ENCODE measurements at regions not wholly inside any gene's neighbourhood (a gene's known extent, or its start where the extent isn't known, plus 50 kb on each side); places are given as distances from the start of the nearest gene placed in this dataset.

GRCh38 chr2:235162082-235162836 is 210.4 kb downstream of the SH3BP4 start:
- TF ChIP-seq SPI1 (IDR thresholded peaks at IDR 0.05; ENCODE audit: low read depth, low read length) (no peak), POLR2A (IDR thresholded peaks at IDR 0.05; ENCODE audit: low read depth, low read length) (no peak), POLR2AphosphoS5 (IDR thresholded peaks at IDR 0.05; ENCODE audit: low read depth, low read length) (no peak), PAX5 (IDR thresholded peaks at IDR 0.05; ENCODE audit: insufficient read depth, low read length, severe bottlenecking) (no peak), POU2F2 (IDR thresholded peaks at IDR 0.05; ENCODE audit: low read depth, low read length) (no peak), TAF1 (IDR thresholded peaks at IDR 0.05; ENCODE audit: low read depth, low read length) (no peak)
- no peak for DNase-seq (ENCODE audit: insufficient read length, low spot score)
- FAIRE-seq = no peak

GRCh38 chr2:235162837-235163197 is 211.0 kb downstream of the SH3BP4 start:
- TF ChIP-seq POLR2AphosphoS5 (IDR thresholded peaks at IDR 0.05; ENCODE audit: low read depth, low read length) (no peak), PAX5 (IDR thresholded peaks at IDR 0.05; ENCODE audit: insufficient read depth, low read length, severe bottlenecking) (no peak), SPI1 (IDR thresholded peaks at IDR 0.05; ENCODE audit: low read depth, low read length) (no peak), POLR2A (IDR thresholded peaks at IDR 0.05; ENCODE audit: low read depth, low read length) (no peak), TAF1 (IDR thresholded peaks at IDR 0.05; ENCODE audit: low read depth, low read length) (no peak)
- no peak for DNase-seq (ENCODE audit: insufficient read length, low spot score)
- no peak for FAIRE-seq

- DNase-seq (ENCODE audit: insufficient read length, low spot score) (no peak), FAIRE-seq (no peak)
- no peak for TF ChIP-seq TAF1 (IDR thresholded peaks at IDR 0.05; ENCODE audit: low read depth, low read length)
- no peak for TF ChIP-seq PAX5 (IDR thresholded peaks at IDR 0.05; ENCODE audit: insufficient read depth, low read length, severe bottlenecking)
- TF ChIP-seq POU2F2 (IDR thresholded peaks at IDR 0.05; ENCODE audit: low read depth, low read length) = no peak
- TF ChIP-seq SPI1 (IDR thresholded peaks at IDR 0.05; ENCODE audit: low read depth, low read length) = no peak
- no peak for TF ChIP-seq POLR2AphosphoS5 (IDR thresholded peaks at IDR 0.05; ENCODE audit: low read depth, low read length)
- no peak for TF ChIP-seq POLR2A (IDR thresholded peaks at IDR 0.05; ENCODE audit: low read depth, low read length)
Measured at GRCh38 chr2:235165136-235165535, 213.3 kb downstream of the SH3BP4 start.

- DNase-seq (ENCODE audit: insufficient read length, low spot score) (no peak), FAIRE-seq (no peak)
- no peak for TF ChIP-seq TAF1 (IDR thresholded peaks at IDR 0.05; ENCODE audit: low read depth, low read length)
- no peak for TF ChIP-seq SPI1 (IDR thresholded peaks at IDR 0.05; ENCODE audit: low read depth, low read length)
- TF ChIP-seq POLR2AphosphoS5 (IDR thresholded peaks at IDR 0.05; ENCODE audit: low read depth, low read length) = no peak
- TF ChIP-seq PAX5 (IDR thresholded peaks at IDR 0.05; ENCODE audit: insufficient read depth, low read length, severe bottlenecking) = no peak
- TF ChIP-seq POLR2A (IDR thresholded peaks at IDR 0.05; ENCODE audit: low read depth, low read length) = no peak
- no peak for TF ChIP-seq POU2F2 (IDR thresholded peaks at IDR 0.05; ENCODE audit: low read depth, low read length)
Measured at GRCh38 chr2:235165631-235166030, 213.8 kb downstream of the SH3BP4 start.

GRCh38 chr2:235168174-235168979 is 216.6 kb downstream of the SH3BP4 start:
- TF ChIP-seq TAF1 (IDR thresholded peaks at IDR 0.05; ENCODE audit: low read depth, low read length) = no peak
- no peak for TF ChIP-seq POLR2AphosphoS5 (IDR thresholded peaks at IDR 0.05; ENCODE audit: low read depth, low read length)
- no peak for TF ChIP-seq SPI1 (IDR thresholded peaks at IDR 0.05; ENCODE audit: low read depth, low read length)
- no peak for TF ChIP-seq POU2F2 (IDR thresholded peaks at IDR 0.05; ENCODE audit: low read depth, low read length)
- no peak for TF ChIP-seq POLR2A (IDR thresholded peaks at IDR 0.05; ENCODE audit: low read depth, low read length)
- TF ChIP-seq PAX5 (IDR thresholded peaks at IDR 0.05; ENCODE audit: insufficient read depth, low read length, severe bottlenecking) = no peak
- DNase-seq (ENCODE audit: insufficient read length, low spot score) (no peak), FAIRE-seq (no peak)

- DNase-seq (ENCODE audit: insufficient read length, low spot score) (no peak), FAIRE-seq (no peak)
- TF ChIP-seq POLR2AphosphoS5 (IDR thresholded peaks at IDR 0.05; ENCODE audit: low read depth, low read length) (no peak), SPI1 (IDR thresholded peaks at IDR 0.05; ENCODE audit: low read depth, low read length) (no peak), TAF1 (IDR thresholded peaks at IDR 0.05; ENCODE audit: low read depth, low read length) (no peak), POLR2A (IDR thresholded peaks at IDR 0.05; ENCODE audit: low read depth, low read length) (no peak), POU2F2 (IDR thresholded peaks at IDR 0.05; ENCODE audit: low read depth, low read length) (no peak), PAX5 (IDR thresholded peaks at IDR 0.05; ENCODE audit: insufficient read depth, low read length, severe bottlenecking) (no peak)
Measured at GRCh38 chr2:235170016-235170415, 218.2 kb downstream of the SH3BP4 start.

- DNase-seq (ENCODE audit: insufficient read length, low spot score) (no peak), FAIRE-seq (no peak)
- TF ChIP-seq SPI1 (IDR thresholded peaks at IDR 0.05; ENCODE audit: low read depth, low read length) (no peak), PAX5 (IDR thresholded peaks at IDR 0.05; ENCODE audit: insufficient read depth, low read length, severe bottlenecking) (no peak), TAF1 (IDR thresholded peaks at IDR 0.05; ENCODE audit: low read depth, low read length) (no peak), POLR2AphosphoS5 (IDR thresholded peaks at IDR 0.05; ENCODE audit: low read depth, low read length) (no peak), POU2F2 (IDR thresholded peaks at IDR 0.05; ENCODE audit: low read depth, low read length) (no peak), POLR2A (IDR thresholded peaks at IDR 0.05; ENCODE audit: low read depth, low read length) (no peak)
Measured at GRCh38 chr2:235170536-235171521, 219.0 kb downstream of the SH3BP4 start.

- DNase-seq (ENCODE audit: insufficient read length, low spot score) = no peak
- FAIRE-seq = no peak
Measured at GRCh38 chr2:235171550-235172031, 219.8 kb downstream of the SH3BP4 start.

More at GRCh38 chr2:235171550-235172031, 219.8 kb downstream of the SH3BP4 start:
- TF ChIP-seq POLR2AphosphoS5 (IDR thresholded peaks at IDR 0.05; ENCODE audit: low read depth, low read length) = no peak
- TF ChIP-seq TAF1 (IDR thresholded peaks at IDR 0.05; ENCODE audit: low read depth, low read length) = no peak
- no peak for TF ChIP-seq POU2F2 (IDR thresholded peaks at IDR 0.05; ENCODE audit: low read depth, low read length)
- no peak for TF ChIP-seq POLR2A (IDR thresholded peaks at IDR 0.05; ENCODE audit: low read depth, low read length)
- no peak for TF ChIP-seq SPI1 (IDR thresholded peaks at IDR 0.05; ENCODE audit: low read depth, low read length)
- TF ChIP-seq PAX5 (IDR thresholded peaks at IDR 0.05; ENCODE audit: insufficient read depth, low read length, severe bottlenecking) = no peak

Measured in GM12891 (cell line).